Psoas muscle (tissue), 7 donors: ENCODE measurements at regions not wholly inside any gene's neighbourhood (a gene's known extent, or its start where the extent isn't known, plus 50 kb on each side); places are given as distances from the start of the nearest gene placed in this dataset.

ENCODE experiments used
- ATAC-seq, 4 donors: fragments of 200-7000 bp; cut with Tn5 transposase; one replicate each; pipeline ENCODE4 v1.9.1; 2020; ENCODE audit warnings: moderate library complexity in 3 of 4, mild to moderate bottlenecking in 2 of 4
- DNase-seq, 2 donors: peaks; one replicate each; pipeline ENCODE4 v3.0.0-alpha.2; 2020
- H3K27ac ChIP-seq: fragments of 200-600 bp; one replicate; pipeline ENCODE4 v1.8.0; 2022
- H3K27me3 ChIP-seq, 3 donors: fragments of 200-600 bp in 1 of 3; one replicate each; pipeline versions ENCODE4 v1.6.1 to v1.8.0; 2013 to 2022; ENCODE audit warnings: low read length in 2 of 3, mild to moderate bottlenecking in 2 of 3, moderate library complexity in 1 of 3; ENCODE audit not compliant: insufficient read depth in 3 of 3
- H3K36me3 ChIP-seq, 2 donors: fragments of 200-600 bp in 1 of 2; one replicate each; pipeline versions ENCODE4 v1.6.1 to v1.8.0; 2013 to 2022; ENCODE audit warnings: low read depth in 1 of 2, mild to moderate bottlenecking in 1 of 2, moderate library complexity in 1 of 2; ENCODE audit not compliant: insufficient read depth in 1 of 2
- H3K4me1 ChIP-seq: fragments of 200-600 bp; one replicate; pipeline ENCODE4 v1.8.0; 2022
- H3K4me3 ChIP-seq: fragments of 200-600 bp; one replicate; pipeline ENCODE4 v1.8.0; 2022; ENCODE audit warnings: mild to moderate bottlenecking
- H3K9me3 ChIP-seq: fragments of 200-600 bp; one replicate; pipeline ENCODE4 v1.8.0; 2022
- WGBS, 3 donors: extraction: QIAGEN DNeasy Blood & Tissue Kit; methylation state at CpG; one replicate each; pipeline versions ENCODE4 v1.1.6 to v1.1.7; 2013; 5-methylcytosine and 5-hydroxymethylcytosine counted together
- intact Hi-C, 2 donors: fragments of 100-400 bp; cut with DNase I; formaldehyde crosslinking; loops; one replicate each; pipeline versions ENCODE4 v1.11.0 to v1.14.2; 2022
- TF ChIP-seq, protein P1 (sequence below): fragments of 200-600 bp; IDR thresholded peaks from one replicate; pipeline ENCODE4 v1.8.0; 2022; ENCODE audit warnings: antibody characterized with exemption
- donor health status: healthy with polysubstance abuse.
- donor health status: DM: no; HTN: no; CAD: no; lungs with moderate emphysema.
- donor health status: Bipolar disorder and iron deficiency.
- donor health status: healthy.
- donor health status: DM: yes; HTN: yes; CAD: no.
- donor health status: DM: no; HTN: no; CAD: no.
- donor health status: DM: yes; HTN: yes; CAD: no.

DNA sequence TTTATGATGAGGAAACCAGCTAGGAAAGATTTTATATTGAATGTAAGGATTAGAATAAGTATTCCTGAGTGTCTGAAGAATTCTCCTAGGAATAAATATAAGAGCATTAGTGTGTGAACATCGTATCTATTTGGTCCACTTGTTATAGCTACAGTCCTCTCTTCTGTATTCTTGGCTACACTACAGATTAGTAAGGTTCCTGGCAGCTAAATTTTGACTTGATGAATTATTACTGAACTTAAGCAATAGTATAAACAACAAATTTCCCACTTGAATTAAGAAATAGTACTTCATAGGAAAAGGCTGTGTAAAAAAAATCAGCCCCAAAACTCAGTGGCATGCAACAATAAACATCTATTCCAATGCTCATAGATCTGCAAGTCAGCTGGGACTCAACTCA is 138.4 kb upstream of the G2E3 start:
- Histone ChIP-seq H3K9me3 (no peaks in the 10 kb centered on the region), H3K36me3 (no peaks in the 10 kb centered on the region), H3K27ac (no peak overlapping the region), H3K4me3 (no peak overlapping the region), H3K27me3 (no peaks in the 10 kb centered on the region), H3K4me1 (no peaks in the 10 kb centered on the region)
- WGBS, 3 donors = 0 to 32% (median 30%) methylated on average over 1 of the region's 1 CpG
- intact Hi-C loops = no loop called here
- DNase-seq = no peak
- TF ChIP-seq, protein P1, sequence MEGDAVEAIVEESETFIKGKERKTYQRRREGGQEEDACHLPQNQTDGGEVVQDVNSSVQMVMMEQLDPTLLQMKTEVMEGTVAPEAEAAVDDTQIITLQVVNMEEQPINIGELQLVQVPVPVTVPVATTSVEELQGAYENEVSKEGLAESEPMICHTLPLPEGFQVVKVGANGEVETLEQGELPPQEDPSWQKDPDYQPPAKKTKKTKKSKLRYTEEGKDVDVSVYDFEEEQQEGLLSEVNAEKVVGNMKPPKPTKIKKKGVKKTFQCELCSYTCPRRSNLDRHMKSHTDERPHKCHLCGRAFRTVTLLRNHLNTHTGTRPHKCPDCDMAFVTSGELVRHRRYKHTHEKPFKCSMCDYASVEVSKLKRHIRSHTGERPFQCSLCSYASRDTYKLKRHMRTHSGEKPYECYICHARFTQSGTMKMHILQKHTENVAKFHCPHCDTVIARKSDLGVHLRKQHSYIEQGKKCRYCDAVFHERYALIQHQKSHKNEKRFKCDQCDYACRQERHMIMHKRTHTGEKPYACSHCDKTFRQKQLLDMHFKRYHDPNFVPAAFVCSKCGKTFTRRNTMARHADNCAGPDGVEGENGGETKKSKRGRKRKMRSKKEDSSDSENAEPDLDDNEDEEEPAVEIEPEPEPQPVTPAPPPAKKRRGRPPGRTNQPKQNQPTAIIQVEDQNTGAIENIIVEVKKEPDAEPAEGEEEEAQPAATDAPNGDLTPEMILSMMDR = no peak
- no peak for ATAC-seq

DNA sequence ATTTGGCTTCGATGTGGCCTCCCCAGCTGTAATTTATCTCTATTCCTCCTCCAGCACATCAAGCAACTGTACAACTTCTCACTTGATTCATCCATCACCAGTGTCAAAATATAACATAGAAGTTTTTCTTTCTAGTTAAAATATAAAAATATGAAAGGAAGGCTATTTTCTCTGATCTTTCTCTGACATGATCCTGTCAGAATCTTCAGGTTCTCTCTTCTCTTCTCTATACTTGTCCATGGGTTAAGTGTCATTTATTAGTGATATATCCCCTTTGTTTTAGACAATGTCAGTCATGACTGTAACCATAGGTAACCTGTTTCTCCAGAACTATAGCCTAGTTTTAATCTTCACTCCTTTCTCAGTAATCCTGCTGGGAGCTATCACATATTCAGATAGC is 132.5 kb upstream of the G2E3 start:
- intact Hi-C loops = no loop called here
- WGBS, 3 donors = 72 to 93% (median 81%) methylated on average over 1 of the region's 1 CpG
- Histone ChIP-seq H3K27ac (no peak overlapping the region), H3K4me3 (no peak overlapping the region), H3K36me3 (no peaks in the 10 kb centered on the region), H3K9me3 (no peaks in the 10 kb centered on the region), H3K4me1 (no peaks in the 10 kb centered on the region), H3K27me3 (no peaks in the 10 kb centered on the region)
- ATAC-seq (no peak), DNase-seq (no peak)
- TF ChIP-seq, protein P1 = no peak

DNA sequence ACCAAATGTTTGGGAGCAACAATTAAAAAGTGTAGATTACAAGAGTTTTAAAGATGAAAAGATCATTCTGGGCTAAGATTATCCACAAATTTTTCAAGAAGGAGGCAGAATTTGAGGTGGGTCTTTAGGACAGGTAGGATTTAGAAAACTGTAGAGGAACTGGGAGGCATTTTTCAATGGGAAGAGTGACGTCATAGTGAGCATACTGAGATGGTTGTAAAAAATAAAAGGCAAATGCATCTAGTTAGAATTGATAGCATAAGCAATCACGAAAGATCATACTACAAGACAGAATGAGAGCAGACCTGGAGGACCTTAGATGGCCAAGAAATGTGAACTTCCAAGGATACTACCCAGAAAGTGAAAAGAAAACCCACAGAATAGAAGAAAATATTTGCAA is 131.6 kb upstream of the G2E3 start:
- intact Hi-C loops = no loop called here

DNA sequence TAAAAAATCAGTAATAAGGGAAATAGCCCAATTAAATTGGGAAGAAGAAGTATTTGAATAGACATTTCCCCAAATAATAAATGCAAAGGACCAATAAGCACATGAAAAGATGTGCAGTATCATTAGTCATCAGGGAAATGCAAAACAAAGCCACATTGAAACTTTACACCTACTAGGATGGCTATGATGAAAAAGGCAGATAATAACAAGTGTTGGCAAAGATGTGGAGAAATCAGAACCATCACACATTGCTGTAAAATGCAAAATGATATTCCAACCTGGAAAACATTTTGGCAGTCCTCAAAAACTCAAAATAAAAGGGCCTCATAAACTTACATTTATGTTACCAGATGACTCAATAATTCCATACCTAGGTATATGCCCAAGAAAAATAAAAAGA is 131.1 kb upstream of the G2E3 start:
- no peak for DNase-seq
- Histone ChIP-seq H3K4me1 (no peaks in the 10 kb centered on the region), H3K36me3 (no peaks in the 10 kb centered on the region), H3K27me3 (no peaks in the 10 kb centered on the region), H3K4me3 (no peak overlapping the region), H3K27ac (no peak overlapping the region), H3K9me3 (no peaks in the 10 kb centered on the region)
- intact Hi-C loops = no loop called here
- ATAC-seq = no peak
- TF ChIP-seq, protein P1 = no peak

More for the DNA sequence above, 131.6 kb upstream of the G2E3 start:
- TF ChIP-seq, protein P1 = no peak
- ATAC-seq (no peak), DNase-seq (no peak)
- no peaks in the 10 kb centered on the region for H3K27me3 ChIP-seq
- no peaks in the 10 kb centered on the region for H3K36me3 ChIP-seq
- H3K9me3 ChIP-seq = no peaks in the 10 kb centered on the region
- 70 to 74% (median 72%) methylated on average over 2 of the region's 2 CpGs for WGBS, 3 donors
- H3K4me3 ChIP-seq = no peak overlapping the region
- no peak overlapping the region for H3K27ac ChIP-seq
- no peaks in the 10 kb centered on the region for H3K4me1 ChIP-seq

DNA sequence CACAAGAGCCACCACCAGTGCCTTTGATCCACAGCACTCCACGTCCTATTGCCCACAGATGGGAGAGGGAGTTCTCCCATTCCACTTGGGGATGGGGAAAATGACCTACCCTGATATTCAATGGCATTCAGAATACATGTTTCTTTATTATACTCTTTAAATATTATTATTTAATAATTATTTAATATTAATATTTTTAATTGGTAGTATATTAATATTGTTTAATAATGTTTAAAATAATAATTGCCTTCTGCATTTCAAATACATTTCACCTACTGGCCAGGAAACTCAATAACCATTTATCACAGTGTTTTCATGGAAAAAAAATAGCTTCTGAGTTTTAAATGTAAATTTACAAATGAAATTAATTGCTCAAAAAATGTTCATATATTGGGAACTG is 127.4 kb upstream of the G2E3 start:
- WGBS, 3 donors = 33 to 39% (median 38%) methylated on average over 1 of the region's 1 CpG
- DNase-seq = no peak
- ATAC-seq = no peak
- Histone ChIP-seq H3K27ac (no peak overlapping the region), H3K36me3 (no peaks in the 10 kb centered on the region), H3K4me3 (no peak overlapping the region), H3K4me1 (no peaks in the 10 kb centered on the region), H3K27me3 (no peaks in the 10 kb centered on the region), H3K9me3 (no peaks in the 10 kb centered on the region)
- intact Hi-C loops = no loop called here
- TF ChIP-seq, protein P1 = no peak
